HL-60 (cell line): ENCODE measurements at regions not wholly inside any gene's neighbourhood (a gene's known extent, or its start where the extent isn't known, plus 50 kb on each side); places are given as distances from the start of the nearest gene placed in this dataset.

Source experiments
- GABPA ChIP-seq: IDR thresholded peaks from 2 replicates; pipeline ENCODE4 v1.6.1; 2012; ENCODE audit warnings: low read depth
- POLR2AphosphoS5 ChIP-seq: IDR thresholded peaks from 2 replicates; pipeline ENCODE4 v1.6.1; 2012; ENCODE audit warnings: low read depth
- TF ChIP-seq, protein P1 (sequence below): IDR thresholded peaks from one replicate; pipeline ENCODE4 v1.5.1; 2011; ENCODE audit warnings: low read length, control low read depth, inconsistent platforms; ENCODE audit not compliant: insufficient read depth
- TF ChIP-seq, protein P2 (sequence below): IDR thresholded peaks from 2 replicates; pipeline ENCODE4 v1.6.1; 2012; ENCODE audit warnings: low read depth; ENCODE audit not compliant: insufficient replicate concordance

DNA sequence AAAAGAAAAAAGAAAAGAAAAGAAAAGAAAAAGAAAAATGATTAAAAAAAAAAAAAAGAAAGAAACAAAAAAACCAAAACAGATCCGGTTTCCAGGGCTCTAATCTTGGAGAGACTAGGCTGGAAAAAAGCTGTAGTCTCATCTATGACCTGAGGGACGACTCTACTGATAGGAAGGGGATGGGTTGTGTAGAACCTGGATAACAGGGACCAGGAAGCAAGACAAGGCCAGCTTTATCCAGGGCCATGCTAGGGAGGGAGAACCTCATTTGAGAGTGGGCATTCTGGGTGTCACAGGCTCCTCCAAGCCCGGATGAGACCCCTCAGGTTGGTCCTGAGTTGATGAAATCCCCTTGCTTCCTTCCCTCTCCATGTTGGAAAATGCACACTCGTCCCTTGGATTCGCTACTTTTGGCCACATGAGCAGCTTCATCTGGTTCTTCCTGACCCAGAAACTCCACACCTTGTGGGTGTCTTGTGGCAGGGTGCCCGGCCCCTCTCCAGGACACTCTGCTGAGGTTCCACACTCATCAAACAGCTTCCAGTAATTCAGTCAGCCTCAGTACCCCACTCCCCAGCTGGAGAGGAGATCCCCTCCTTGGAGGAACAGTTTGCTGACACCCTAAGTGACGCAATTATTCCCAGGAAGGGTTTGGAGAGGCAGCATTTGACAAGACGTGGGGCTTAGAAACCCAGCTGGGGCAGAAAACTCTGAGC lies 71.1 kb upstream of the LHFPL2 start:
- TF ChIP-seq, protein P1, sequence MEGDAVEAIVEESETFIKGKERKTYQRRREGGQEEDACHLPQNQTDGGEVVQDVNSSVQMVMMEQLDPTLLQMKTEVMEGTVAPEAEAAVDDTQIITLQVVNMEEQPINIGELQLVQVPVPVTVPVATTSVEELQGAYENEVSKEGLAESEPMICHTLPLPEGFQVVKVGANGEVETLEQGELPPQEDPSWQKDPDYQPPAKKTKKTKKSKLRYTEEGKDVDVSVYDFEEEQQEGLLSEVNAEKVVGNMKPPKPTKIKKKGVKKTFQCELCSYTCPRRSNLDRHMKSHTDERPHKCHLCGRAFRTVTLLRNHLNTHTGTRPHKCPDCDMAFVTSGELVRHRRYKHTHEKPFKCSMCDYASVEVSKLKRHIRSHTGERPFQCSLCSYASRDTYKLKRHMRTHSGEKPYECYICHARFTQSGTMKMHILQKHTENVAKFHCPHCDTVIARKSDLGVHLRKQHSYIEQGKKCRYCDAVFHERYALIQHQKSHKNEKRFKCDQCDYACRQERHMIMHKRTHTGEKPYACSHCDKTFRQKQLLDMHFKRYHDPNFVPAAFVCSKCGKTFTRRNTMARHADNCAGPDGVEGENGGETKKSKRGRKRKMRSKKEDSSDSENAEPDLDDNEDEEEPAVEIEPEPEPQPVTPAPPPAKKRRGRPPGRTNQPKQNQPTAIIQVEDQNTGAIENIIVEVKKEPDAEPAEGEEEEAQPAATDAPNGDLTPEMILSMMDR: no peak
- TF ChIP-seq POLR2AphosphoS5 (no peak), GABPA (no peak)
- TF ChIP-seq, protein P2, sequence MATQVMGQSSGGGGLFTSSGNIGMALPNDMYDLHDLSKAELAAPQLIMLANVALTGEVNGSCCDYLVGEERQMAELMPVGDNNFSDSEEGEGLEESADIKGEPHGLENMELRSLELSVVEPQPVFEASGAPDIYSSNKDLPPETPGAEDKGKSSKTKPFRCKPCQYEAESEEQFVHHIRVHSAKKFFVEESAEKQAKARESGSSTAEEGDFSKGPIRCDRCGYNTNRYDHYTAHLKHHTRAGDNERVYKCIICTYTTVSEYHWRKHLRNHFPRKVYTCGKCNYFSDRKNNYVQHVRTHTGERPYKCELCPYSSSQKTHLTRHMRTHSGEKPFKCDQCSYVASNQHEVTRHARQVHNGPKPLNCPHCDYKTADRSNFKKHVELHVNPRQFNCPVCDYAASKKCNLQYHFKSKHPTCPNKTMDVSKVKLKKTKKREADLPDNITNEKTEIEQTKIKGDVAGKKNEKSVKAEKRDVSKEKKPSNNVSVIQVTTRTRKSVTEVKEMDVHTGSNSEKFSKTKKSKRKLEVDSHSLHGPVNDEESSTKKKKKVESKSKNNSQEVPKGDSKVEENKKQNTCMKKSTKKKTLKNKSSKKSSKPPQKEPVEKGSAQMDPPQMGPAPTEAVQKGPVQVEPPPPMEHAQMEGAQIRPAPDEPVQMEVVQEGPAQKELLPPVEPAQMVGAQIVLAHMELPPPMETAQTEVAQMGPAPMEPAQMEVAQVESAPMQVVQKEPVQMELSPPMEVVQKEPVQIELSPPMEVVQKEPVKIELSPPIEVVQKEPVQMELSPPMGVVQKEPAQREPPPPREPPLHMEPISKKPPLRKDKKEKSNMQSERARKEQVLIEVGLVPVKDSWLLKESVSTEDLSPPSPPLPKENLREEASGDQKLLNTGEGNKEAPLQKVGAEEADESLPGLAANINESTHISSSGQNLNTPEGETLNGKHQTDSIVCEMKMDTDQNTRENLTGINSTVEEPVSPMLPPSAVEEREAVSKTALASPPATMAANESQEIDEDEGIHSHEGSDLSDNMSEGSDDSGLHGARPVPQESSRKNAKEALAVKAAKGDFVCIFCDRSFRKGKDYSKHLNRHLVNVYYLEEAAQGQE: no peak
